ENCODE measurements at regions not wholly inside any gene's neighbourhood (a gene's known extent, or its start where the extent isn't known, plus 50 kb on each side); places are given as distances from the start of the nearest gene placed in this dataset.

GRCh38 chr2:59806486-59806885 lies 747.0 kb downstream of the BCL11A start:
- TF ChIP-seq POLR2AphosphoS5 (IDR thresholded peaks at IDR 0.05) (no peak), TAF1 (IDR thresholded peaks at IDR 0.05; ENCODE audit: low read depth) (no peak), EZH2 (IDR thresholded peaks at IDR 0.05; ENCODE audit: borderline replicate concordance, insufficient read depth, low read length, poor library complexity, severe bottlenecking) (no peak), REST (IDR thresholded peaks at IDR 0.05; ENCODE audit: borderline replicate concordance) (no peak), EP300 (conservative IDR thresholded peaks at IDR 0.05; ENCODE audit: poor library complexity, severe bottlenecking) (no peak), CTCF (IDR thresholded peaks at IDR 0.05; ENCODE audit: poor library complexity, severe bottlenecking) (no peak), RAD21 (conservative IDR thresholded peaks at IDR 0.05) (no peak), MXI1 (conservative IDR thresholded peaks at IDR 0.05; ENCODE audit: poor library complexity, severe bottlenecking) (no peak)
